Tibial nerve (tissue), 4 donors: ENCODE measurements at regions not wholly inside any gene's neighbourhood (a gene's known extent, or its start where the extent isn't known, plus 50 kb on each side); places are given as distances from the start of the nearest gene placed in this dataset.

Experiments used
- DNase-seq, 2 donors: peaks; one replicate each; pipeline ENCODE4 v3.0.0-alpha.2; 2019; ENCODE audit warnings: low spot score in 2 of 2
- H3K27ac ChIP-seq, 4 donors: fragments of 200-600 bp; sonication (generic) in 3 of 4; one replicate each; pipeline ENCODE4 v1.5.1; 2017 to 2019; ENCODE audit warnings: mild to moderate bottlenecking in 1 of 4
- H3K27me3 ChIP-seq, 2 donors: fragments of 200-600 bp; sonication (generic) in 1 of 2; one replicate each; pipeline versions ENCODE4 v1.5.1 to v1.6.0; 2017 to 2019
- H3K36me3 ChIP-seq, 3 donors: fragments of 200-600 bp; sonication (generic); one replicate each; pipeline ENCODE4 v1.5.1; 2018 to 2019
- H3K4me1 ChIP-seq, 4 donors: fragments of 200-600 bp; sonication (generic) in 3 of 4; one replicate each; pipeline ENCODE4 v1.5.1; 2017 to 2019
- H3K4me3 ChIP-seq, 4 donors: fragments of 200-600 bp; sonication (generic) in 3 of 4; one replicate each; pipeline ENCODE4 v1.5.1; 2017 to 2019; ENCODE audit warnings: mild to moderate bottlenecking in 1 of 4, moderate library complexity in 1 of 4
- H3K9me3 ChIP-seq, 4 donors: fragments of 200-600 bp; sonication (generic) in 3 of 4; one replicate each; pipeline ENCODE4 v1.5.1; 2017 to 2019
- EP300 ChIP-seq, 2 donors: sonication (generic); formaldehyde crosslinking; IDR thresholded peaks; one replicate each; pipeline ENCODE4 v1.6.1; 2017; ENCODE audit warnings: antibody characterized with exemption in 2 of 2, mild to moderate bottlenecking in 1 of 2
- POLR2A ChIP-seq, 2 donors: fragments of 450-650 bp; IDR thresholded peaks; one replicate each; pipeline ENCODE4 v1.6.1; 2017; ENCODE audit warnings: antibody characterized with exemption in 2 of 2, mild to moderate bottlenecking in 2 of 2, moderate library complexity in 2 of 2
- WGBS, 2 donors: methylation state at CpG; one replicate each; pipeline ENCODE4 v1.1.5; 2018; 5-methylcytosine and 5-hydroxymethylcytosine counted together
- TF ChIP-seq, protein P1 (sequence below), 5 experiments: fragments of 200-600 bp in 3 of 5; fragments of 450-650 bp in 2 of 5; sonication (generic) in 3 of 5; IDR thresholded peaks; one replicate each; pipeline ENCODE4 v1.5.1; 2016 to 2019; ENCODE audit warnings: antibody characterized with exemption in 5 of 5, mild to moderate bottlenecking in 3 of 5, moderate library complexity in 2 of 5

- TF ChIP-seq, protein P1, sequence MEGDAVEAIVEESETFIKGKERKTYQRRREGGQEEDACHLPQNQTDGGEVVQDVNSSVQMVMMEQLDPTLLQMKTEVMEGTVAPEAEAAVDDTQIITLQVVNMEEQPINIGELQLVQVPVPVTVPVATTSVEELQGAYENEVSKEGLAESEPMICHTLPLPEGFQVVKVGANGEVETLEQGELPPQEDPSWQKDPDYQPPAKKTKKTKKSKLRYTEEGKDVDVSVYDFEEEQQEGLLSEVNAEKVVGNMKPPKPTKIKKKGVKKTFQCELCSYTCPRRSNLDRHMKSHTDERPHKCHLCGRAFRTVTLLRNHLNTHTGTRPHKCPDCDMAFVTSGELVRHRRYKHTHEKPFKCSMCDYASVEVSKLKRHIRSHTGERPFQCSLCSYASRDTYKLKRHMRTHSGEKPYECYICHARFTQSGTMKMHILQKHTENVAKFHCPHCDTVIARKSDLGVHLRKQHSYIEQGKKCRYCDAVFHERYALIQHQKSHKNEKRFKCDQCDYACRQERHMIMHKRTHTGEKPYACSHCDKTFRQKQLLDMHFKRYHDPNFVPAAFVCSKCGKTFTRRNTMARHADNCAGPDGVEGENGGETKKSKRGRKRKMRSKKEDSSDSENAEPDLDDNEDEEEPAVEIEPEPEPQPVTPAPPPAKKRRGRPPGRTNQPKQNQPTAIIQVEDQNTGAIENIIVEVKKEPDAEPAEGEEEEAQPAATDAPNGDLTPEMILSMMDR (IDR thresholded peaks at IDR 0.05) = no peak
- TF ChIP-seq EP300 (IDR thresholded peaks at IDR 0.05) (no peak), POLR2A (IDR thresholded peaks at IDR 0.05) (no peak)
- no peak for DNase-seq
- 89 to 91% methylated on average over 2 of the region's 2 CpGs for WGBS, 2 donors
- Histone ChIP-seq H3K4me3 (no peak overlapping the region), H3K36me3 (no peaks in the 10 kb centered on the region), H3K27ac (peak overlapping the region in 1 of 4 donors; percentile 48), H3K9me3 (no peaks in the 10 kb centered on the region), H3K4me1 (peaks cover 0 to 14% (median 2%) of the 10 kb centered on the region in 4 donors), H3K27me3 (no peaks in the 10 kb centered on the region)
Observed at GRCh38 chr2:217372794-217373193, 512.9 kb upstream of the TNP1 start.

DNA sequence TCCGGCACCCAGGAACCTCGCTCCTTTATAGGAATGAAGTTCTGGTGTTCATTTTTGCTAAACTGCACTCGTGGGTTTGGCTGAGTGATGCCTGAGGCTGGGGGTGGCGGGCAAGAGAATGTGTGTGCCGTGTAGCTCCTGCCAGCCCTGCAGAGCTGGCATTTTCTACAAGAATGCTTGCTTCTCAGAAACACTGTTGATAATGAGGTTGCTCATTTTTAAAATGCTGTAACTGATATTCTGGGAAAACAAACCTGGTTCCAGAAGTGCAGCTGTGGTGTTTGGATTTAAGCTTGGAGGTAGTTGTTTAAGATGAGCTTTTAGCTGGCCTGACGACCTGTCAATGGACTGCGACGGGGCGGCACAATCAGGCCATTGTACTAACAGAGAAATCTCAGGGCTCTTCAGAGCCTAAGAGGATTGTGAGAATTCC is 511.9 kb upstream of the TNP1 start:
- H3K27ac ChIP-seq = peak overlapping the region in 2 of 4 donors; percentile 48 to 52
- TF ChIP-seq POLR2A (IDR thresholded peaks at IDR 0.05) = no peak
- TF ChIP-seq, protein P1 (IDR thresholded peaks at IDR 0.05) = no peak
- no peak for TF ChIP-seq EP300 (IDR thresholded peaks at IDR 0.05)
- no peak overlapping the region for H3K4me3 ChIP-seq
- H3K4me1 ChIP-seq = peaks cover 0 to 14% (median 2%) of the 10 kb centered on the region in 4 donors
- H3K9me3 ChIP-seq = no peaks in the 10 kb centered on the region
- no peak for DNase-seq
- WGBS, 2 donors = 41 to 49% methylated on average over 9 of the region's 9 CpGs
- no peaks in the 10 kb centered on the region for H3K27me3 ChIP-seq
- H3K36me3 ChIP-seq = no peaks in the 10 kb centered on the region

DNA sequence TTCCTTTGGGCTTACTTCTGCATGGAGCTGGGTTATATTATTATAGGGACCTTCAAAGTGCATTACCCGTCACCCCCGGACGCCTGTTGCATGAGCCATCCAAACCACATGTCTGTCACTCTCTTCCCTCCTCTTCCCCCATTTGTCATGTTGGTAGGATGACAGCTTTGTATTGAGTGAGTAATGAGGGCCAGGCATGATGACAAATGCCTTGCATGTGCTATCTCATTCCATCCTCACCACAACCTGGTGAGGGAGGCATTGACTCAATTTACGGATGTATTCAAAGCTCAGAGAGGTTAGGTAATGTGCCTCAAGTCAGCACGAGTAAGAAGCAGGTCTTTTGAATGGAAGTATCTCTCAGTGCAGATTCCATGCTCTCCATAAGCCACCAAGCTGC is 510.5 kb upstream of the TNP1 start:
- Histone ChIP-seq H3K27ac (no peak overlapping the region), H3K9me3 (no peaks in the 10 kb centered on the region), H3K27me3 (no peaks in the 10 kb centered on the region), H3K4me1 (peaks cover 0 to 14% (median 2%) of the 10 kb centered on the region in 4 donors), H3K36me3 (no peaks in the 10 kb centered on the region), H3K4me3 (no peak overlapping the region)
- no peak for DNase-seq
- no peak for TF ChIP-seq EP300 (IDR thresholded peaks at IDR 0.05)
- TF ChIP-seq, protein P1 (IDR thresholded peaks at IDR 0.05) = no peak
- no peak for TF ChIP-seq POLR2A (IDR thresholded peaks at IDR 0.05)
- WGBS, 2 donors = 80 to 90% methylated on average over 5 of the region's 5 CpGs

DNA sequence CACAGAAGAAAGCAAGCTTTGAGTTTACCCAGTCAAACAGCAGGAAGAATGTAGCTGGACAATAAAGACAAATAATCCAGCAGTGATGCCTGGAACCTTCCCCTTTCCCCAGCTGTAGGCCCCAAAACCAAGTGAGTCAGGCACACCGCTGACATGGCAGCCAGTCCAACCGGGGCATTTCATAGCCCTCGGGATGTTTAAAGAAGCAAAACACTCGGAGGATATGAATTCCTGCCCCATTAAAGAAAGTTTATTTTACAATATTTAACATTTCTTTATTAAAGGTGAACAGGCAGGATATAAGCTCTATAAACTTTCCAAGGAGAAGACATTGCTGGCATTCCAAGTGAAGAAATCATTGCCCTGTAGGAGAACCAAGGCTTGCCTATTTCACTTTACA is 507.6 kb upstream of the TNP1 start:
- no peaks in the 10 kb centered on the region for H3K36me3 ChIP-seq
- no peak for DNase-seq
- no peaks in the 10 kb centered on the region for H3K9me3 ChIP-seq
- TF ChIP-seq POLR2A (IDR thresholded peaks at IDR 0.05) (no peak), EP300 (IDR thresholded peaks at IDR 0.05) (no peak)
- TF ChIP-seq, protein P1 (IDR thresholded peaks at IDR 0.05) = no peak
- no peak overlapping the region for H3K27ac ChIP-seq
- H3K4me3 ChIP-seq = no peak overlapping the region
- peaks cover 0 to 15% (median 2%) of the 10 kb centered on the region in 4 donors for H3K4me1 ChIP-seq
- no peaks in the 10 kb centered on the region for H3K27me3 ChIP-seq
- 90 to 92% methylated on average over 4 of the region's 4 CpGs for WGBS, 2 donors

- Histone ChIP-seq H3K4me1 (peaks cover 0 to 16% (median 2%) of the 10 kb centered on the region in 4 donors), H3K27ac (no peak overlapping the region), H3K36me3 (no peaks in the 10 kb centered on the region), H3K9me3 (no peaks in the 10 kb centered on the region), H3K4me3 (no peak overlapping the region), H3K27me3 (no peaks in the 10 kb centered on the region)
- no peak for DNase-seq
- no peak for TF ChIP-seq EP300 (IDR thresholded peaks at IDR 0.05)
- 83 to 85% methylated on average over 4 of the region's 4 CpGs for WGBS, 2 donors
Observed at GRCh38 chr2:217366966-217367365, 507.1 kb upstream of the TNP1 start.
